GM12873 (cell line): ENCODE measurements at regions not wholly inside any gene's neighbourhood (a gene's known extent, or its start where the extent isn't known, plus 50 kb on each side); places are given as distances from the start of the nearest gene placed in this dataset.

ENCODE experiments used
- TF ChIP-seq, protein P1 (sequence below): IDR thresholded peaks from 2 replicates; pipeline ENCODE4 v1.5.1; 2012; ENCODE audit warnings: low read depth, mild to moderate bottlenecking, moderate library complexity, low read length, control low read depth; ENCODE audit not compliant: insufficient read depth; ENCODE audit errors: missing control alignments

DNA sequence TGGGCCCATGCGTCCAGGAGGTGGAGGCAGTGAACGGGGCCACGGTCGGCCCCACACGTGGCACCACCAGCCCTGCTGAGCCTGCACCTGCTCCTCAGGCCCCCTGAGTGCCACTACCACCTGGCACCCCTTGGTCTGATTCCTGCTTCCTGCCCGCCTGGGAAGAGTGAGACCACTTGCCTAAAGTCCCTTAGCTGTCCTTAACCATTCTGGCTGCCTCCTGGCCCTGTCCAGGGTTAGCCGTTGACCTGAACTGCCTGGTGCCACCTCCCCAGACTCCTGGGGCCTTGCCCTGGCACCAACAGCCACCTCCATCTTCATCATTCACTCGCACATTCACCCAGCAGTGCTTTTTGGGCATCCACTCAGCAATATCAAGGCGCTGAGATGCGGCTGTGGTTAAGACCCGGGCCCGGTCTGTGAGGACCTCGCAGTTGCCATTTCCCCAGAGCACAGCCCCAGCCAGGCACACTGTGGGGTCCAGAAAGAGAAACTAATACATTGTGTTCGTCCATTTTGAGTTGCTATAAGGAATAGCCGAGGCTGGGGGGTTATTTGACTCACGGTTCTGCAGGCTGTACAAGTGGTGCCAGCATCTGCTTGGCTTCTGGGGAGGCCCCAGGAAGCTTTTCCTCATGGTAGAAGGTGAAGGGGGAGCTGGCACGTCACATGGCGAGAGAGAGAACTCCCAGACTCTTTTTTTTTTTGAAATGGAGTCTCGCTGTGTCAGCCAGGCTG lies 318.4 kb downstream of the SEC14L1 start:
- TF ChIP-seq, protein P1, sequence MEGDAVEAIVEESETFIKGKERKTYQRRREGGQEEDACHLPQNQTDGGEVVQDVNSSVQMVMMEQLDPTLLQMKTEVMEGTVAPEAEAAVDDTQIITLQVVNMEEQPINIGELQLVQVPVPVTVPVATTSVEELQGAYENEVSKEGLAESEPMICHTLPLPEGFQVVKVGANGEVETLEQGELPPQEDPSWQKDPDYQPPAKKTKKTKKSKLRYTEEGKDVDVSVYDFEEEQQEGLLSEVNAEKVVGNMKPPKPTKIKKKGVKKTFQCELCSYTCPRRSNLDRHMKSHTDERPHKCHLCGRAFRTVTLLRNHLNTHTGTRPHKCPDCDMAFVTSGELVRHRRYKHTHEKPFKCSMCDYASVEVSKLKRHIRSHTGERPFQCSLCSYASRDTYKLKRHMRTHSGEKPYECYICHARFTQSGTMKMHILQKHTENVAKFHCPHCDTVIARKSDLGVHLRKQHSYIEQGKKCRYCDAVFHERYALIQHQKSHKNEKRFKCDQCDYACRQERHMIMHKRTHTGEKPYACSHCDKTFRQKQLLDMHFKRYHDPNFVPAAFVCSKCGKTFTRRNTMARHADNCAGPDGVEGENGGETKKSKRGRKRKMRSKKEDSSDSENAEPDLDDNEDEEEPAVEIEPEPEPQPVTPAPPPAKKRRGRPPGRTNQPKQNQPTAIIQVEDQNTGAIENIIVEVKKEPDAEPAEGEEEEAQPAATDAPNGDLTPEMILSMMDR, result no peak

- TF ChIP-seq, protein P1, result no peak
Measured at GRCh38 chr17:77460514-77461046, 319.8 kb downstream of the SEC14L1 start.

DNA sequence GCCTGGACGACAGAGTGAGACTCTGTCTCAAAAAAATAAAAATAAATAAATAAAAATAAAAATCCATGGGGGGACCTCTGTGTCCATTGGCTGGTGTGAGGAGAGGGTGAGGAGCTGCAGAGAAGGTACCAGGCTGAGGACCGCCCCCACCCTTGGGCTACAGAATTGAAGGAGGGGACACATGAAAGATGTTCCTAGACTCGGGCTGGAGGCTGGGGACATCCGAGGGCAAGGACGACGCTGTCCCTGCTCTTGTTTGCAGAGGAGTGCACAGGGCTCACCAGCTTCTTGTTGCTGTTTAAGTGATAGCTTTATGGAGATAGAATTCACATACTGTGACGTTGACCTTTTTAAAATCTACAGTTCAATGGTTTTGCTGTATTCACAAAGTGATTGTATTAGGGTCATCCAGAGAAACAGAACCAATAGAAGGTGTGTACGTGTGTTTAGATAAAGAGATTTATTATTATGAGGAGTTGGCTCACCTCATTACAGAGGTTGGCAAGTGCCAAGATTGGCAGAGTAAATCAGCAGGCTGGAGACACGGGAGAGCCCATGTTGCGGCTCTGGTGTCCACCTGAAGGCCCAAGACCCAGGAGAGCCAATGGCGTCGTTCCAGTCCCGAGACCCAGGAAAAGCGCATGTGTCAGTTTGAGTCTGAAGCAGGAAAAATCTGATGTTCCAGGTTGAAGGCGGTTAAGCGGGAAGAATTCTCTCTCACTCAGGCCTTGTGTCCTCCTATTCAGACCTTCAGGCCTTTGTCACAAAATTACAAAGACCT lies 320.7 kb downstream of the SEC14L1 start:
- TF ChIP-seq, protein P1, result no peak

DNA sequence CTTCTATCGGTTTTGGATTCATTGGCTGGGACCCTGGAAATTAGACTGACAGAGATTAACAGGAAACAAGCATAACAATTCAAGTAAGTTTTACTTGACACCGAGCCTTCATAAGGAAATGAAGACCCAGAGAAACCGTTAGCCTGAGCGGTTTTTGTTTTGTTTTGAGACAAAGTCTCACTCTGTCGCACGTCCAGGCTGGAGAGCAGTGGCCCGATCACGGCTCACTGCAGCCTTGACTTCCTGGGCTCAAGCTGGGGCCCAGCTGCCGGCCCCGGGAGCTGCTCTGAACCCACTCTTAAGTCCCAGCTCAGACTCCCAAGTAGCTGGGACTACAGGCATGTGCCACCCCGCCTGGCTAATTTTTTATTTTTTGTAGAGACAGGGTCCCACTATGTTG lies 321.3 kb downstream of the SEC14L1 start:
- TF ChIP-seq, protein P1, result no peak

DNA sequence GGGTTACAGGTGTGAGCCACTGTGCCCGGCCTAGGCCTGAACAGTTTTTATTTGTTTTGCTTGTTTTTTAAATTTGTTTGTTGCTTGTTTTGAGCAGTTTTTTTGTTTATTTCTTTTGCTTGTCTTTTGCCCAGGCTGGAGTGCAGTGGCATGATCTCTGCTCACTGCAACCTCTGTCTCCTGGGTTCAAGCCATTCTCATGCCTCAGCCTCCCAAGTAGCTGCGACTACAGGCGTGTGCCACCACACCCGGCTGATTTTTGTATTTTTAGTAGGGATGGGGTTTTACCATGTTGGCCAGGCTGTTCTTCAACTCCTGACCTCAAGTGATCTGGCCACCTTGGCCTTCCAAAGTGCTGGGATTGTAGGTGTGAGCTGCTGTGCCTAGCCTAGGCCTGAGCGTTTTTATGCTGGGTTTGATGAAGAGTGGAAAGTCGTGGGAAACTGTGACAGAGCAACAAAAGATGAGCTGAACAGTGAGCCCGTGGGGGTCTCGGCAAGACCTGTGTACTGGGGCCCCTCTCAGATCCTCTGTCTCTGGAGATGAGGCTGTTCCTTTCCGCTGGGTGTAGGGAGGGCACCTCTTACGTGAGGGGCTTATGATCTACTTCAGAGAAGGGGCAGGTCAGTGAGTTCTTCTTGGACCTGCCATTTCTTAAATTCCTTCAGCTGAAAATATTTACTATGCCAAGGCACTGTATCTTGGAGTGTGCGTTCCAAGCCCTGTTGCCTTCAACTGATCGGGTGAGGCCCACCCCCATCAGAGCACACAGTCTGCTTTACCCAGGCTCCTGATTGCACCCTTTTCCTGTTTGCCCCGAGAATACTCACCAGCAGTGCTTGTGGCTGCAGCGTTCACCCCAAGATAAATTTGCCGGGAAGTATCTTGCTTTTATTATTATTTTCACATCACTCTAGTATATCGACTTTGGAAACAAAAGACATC lies 322.1 kb downstream of the SEC14L1 start:
- TF ChIP-seq, protein P1, result no peak

DNA sequence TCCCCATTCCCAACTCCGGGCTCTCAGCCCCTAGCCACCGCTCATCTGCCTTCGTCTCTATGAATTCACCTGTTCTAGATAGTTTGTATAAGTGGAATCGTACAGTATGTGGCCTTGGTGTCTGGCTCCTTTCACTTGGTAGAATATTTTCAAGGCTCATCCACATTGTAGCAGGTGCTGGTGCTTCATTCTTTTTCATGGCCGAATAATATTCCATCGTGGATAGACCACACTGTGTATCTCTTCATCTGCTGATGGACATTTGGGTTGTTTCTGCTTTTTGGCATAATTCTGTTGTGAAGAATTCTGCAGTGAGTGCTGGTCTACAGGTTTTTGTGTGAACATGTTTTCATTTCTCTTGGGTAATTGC lies 324.2 kb downstream of the SEC14L1 start:
- TF ChIP-seq, protein P1, result no peak
